GM18499 (cell line): ENCODE measurements at regions not wholly inside any gene's neighbourhood (a gene's known extent, or its start where the extent isn't known, plus 50 kb on each side); places are given as distances from the start of the nearest gene placed in this dataset.

Experiments used
- ATAC-seq: cut with Tn5 transposase; IDR thresholded peaks from one replicate; pipeline ENCODE4 v1.9.1; 2021; ENCODE audit warnings: moderate number of reproducible peaks; ENCODE audit not compliant: insufficient read depth, unreplicated experiment

GRCh38 chr13:40193286-40194223, 472.9 kb downstream of the FOXO1 start:
- ATAC-seq, result no peak

GRCh38 chr13:40194224-40194806, 472.1 kb downstream of the FOXO1 start:
- no peak for ATAC-seq

- no peak for ATAC-seq
Observed at GRCh38 chr13:40197049-40197448, 469.4 kb downstream of the FOXO1 start.

GRCh38 chr13:40197936-40198595, 468.4 kb downstream of the FOXO1 start:
- no peak for ATAC-seq

- no peak for ATAC-seq
Observed at GRCh38 chr13:40200273-40200978, 466.0 kb downstream of the FOXO1 start.

- ATAC-seq, result no peak
Observed at GRCh38 chr13:40204246-40204645, 462.2 kb downstream of the FOXO1 start.

- ATAC-seq, result no peak
Observed at GRCh38 chr13:40205771-40206240, 460.6 kb downstream of the FOXO1 start.

GRCh38 chr13:40206241-40207000, 460.0 kb downstream of the FOXO1 start:
- ATAC-seq, result no peak

- ATAC-seq, result no peak
Observed at GRCh38 chr13:40207001-40207478, 459.4 kb downstream of the FOXO1 start.

- ATAC-seq, result no peak
Observed at GRCh38 chr13:40208517-40208916, 457.9 kb downstream of the FOXO1 start.

GRCh38 chr13:40210865-40211585, 455.4 kb downstream of the FOXO1 start:
- ATAC-seq, result no peak

- no peak for ATAC-seq
Observed at GRCh38 chr13:40211586-40211968, 454.9 kb downstream of the FOXO1 start.

- ATAC-seq, result no peak
Observed at GRCh38 chr13:40213779-40214178, 452.7 kb downstream of the FOXO1 start.

GRCh38 chr13:40215311-40215710, 451.1 kb downstream of the FOXO1 start:
- ATAC-seq, result no peak

- no peak for ATAC-seq
Observed at GRCh38 chr13:40215747-40216146, 450.7 kb downstream of the FOXO1 start.

GRCh38 chr13:40217675-40218074, 448.8 kb downstream of the FOXO1 start:
- no peak for ATAC-seq

GRCh38 chr13:40220299-40220935, 446.0 kb downstream of the FOXO1 start:
- no peak for ATAC-seq

- ATAC-seq, result no peak
Observed at GRCh38 chr13:40221131-40221459, 445.3 kb downstream of the FOXO1 start.
